ENCODE measurements at regions not wholly inside any gene's neighbourhood (a gene's known extent, or its start where the extent isn't known, plus 50 kb on each side); places are given as distances from the start of the nearest gene placed in this dataset.

- no peak for DNase-seq (ENCODE audit: extremely low spot score, unreplicated experiment)
- TF ChIP-seq CTCF (conservative IDR thresholded peaks at IDR 0.05): no peak
- Mint-ChIP-seq H3K4me1 (ENCODE audit: unreplicated experiment) (peaks cover 7% of the 10 kb centered on the region), H3K27me3 (no peaks in the 10 kb centered on the region), H3K27ac (no peak overlapping the region), H3K4me3 (no peak overlapping the region), H3K9me3 (peaks cover 4% of the 10 kb centered on the region), H3K36me3 (no peaks in the 10 kb centered on the region)
These were observed 158.9 kb upstream of the LPP start for GRCh38 chr3:187995043-187995400.

GRCh38 chr3:187995667-187996066 lies 158.3 kb upstream of the LPP start:
- Mint-ChIP-seq H3K36me3 (no peaks in the 10 kb centered on the region), H3K9me3 (peaks cover 4% of the 10 kb centered on the region), H3K4me1 (ENCODE audit: unreplicated experiment) (peaks cover 4% of the 10 kb centered on the region), H3K27me3 (no peaks in the 10 kb centered on the region), H3K4me3 (no peak overlapping the region), H3K27ac (no peak overlapping the region)
- TF ChIP-seq CTCF (conservative IDR thresholded peaks at IDR 0.05): no peak
- DNase-seq (ENCODE audit: extremely low spot score, unreplicated experiment): no peak

DNA sequence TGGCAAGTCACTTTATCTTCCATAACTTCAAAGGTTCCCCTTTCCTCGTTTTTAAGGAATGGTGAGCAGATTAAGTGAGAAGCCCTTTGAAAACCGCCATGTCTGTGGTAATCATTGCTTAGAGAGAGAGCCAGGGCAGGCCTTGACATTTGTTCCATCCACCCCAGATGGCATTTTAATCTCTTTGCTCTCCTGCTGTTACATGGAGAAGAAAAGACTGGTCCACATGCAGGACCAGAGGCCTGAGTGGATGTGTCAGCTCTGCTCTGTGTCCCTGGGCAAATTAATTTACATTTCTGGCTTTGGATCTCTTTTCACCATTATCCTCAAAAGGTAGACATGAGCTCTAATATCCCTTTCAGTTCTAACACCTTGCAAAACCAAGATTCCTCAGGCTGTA lies 157.3 kb upstream of the LPP start:
- no peaks in the 10 kb centered on the region for H3K27me3 Mint-ChIP-seq
- no peak overlapping the region for H3K27ac Mint-ChIP-seq
- H3K4me3 Mint-ChIP-seq: no peak overlapping the region
- H3K36me3 Mint-ChIP-seq: no peaks in the 10 kb centered on the region
- no peak for TF ChIP-seq CTCF (conservative IDR thresholded peaks at IDR 0.05)
- peaks cover 4% of the 10 kb centered on the region for H3K9me3 Mint-ChIP-seq
- DNase-seq (ENCODE audit: extremely low spot score, unreplicated experiment): no peak
- peaks cover 10% of the 10 kb centered on the region for H3K4me1 Mint-ChIP-seq (ENCODE audit: unreplicated experiment)

DNA sequence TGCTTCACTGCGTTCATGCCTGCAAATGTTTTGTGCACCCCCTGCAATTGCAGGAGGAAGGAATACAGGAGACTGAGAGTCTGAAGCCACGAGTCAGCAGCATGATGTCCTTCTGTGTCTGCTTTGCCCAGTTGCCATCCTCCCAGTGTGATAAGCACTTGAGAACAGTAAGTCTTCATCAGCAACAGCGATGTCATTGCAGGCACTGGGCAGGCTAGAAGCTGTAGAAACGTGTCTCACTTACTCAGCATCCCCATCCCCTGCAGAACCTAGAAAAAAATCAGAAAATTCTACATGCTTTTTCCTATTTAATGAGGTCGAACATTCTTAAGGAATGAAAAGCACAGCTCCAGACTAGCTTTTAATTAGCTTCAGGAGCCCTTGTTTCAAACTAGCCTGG lies 156.5 kb upstream of the LPP start:
- Mint-ChIP-seq H3K4me3 (no peak overlapping the region), H3K4me1 (ENCODE audit: unreplicated experiment) (peaks cover 10% of the 10 kb centered on the region), H3K9me3 (peaks cover 2% of the 10 kb centered on the region), H3K27me3 (peaks cover 3% of the 10 kb centered on the region), H3K27ac (no peak overlapping the region), H3K36me3 (peaks cover 3% of the 10 kb centered on the region)
- no peak for DNase-seq (ENCODE audit: extremely low spot score, unreplicated experiment)
- no peak for TF ChIP-seq CTCF (conservative IDR thresholded peaks at IDR 0.05)

DNA sequence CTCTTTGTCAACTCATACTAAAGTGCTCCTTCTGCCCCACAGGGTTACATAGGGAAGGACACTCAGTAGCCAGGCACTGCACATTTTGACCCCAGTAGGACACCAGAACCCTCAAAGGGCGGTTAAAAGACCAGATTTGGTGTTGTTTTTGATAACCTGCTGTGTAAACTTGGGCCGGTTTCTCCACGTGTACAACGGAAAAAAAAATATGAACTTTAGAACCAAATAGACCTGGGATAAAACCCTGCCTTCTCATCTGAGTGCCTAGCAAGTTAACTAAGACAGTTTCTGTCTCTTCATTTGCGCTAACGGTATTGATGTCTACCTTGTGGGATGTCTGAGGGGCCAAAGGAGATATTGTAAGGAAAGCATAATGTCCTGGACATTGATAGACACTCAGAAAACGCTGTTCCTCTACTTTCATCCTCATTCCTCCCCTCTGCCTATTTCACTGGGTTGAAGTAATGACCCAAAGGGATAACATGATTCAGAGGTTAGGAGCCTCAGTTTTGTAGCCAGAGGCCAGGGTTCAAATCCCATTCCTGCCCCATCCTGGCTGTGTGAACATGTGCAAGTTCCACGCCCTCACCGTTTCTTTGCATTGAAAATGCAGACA lies 155.9 kb upstream of the LPP start:
- TF ChIP-seq CTCF (conservative IDR thresholded peaks at IDR 0.05): no peak
- peaks cover 12% of the 10 kb centered on the region for H3K4me1 Mint-ChIP-seq (ENCODE audit: unreplicated experiment)
- no peak overlapping the region for H3K4me3 Mint-ChIP-seq
- H3K27ac Mint-ChIP-seq: no peak overlapping the region
- no peaks in the 10 kb centered on the region for H3K9me3 Mint-ChIP-seq
- DNase-seq (ENCODE audit: extremely low spot score, unreplicated experiment): no peak
- H3K27me3 Mint-ChIP-seq: peaks cover 3% of the 10 kb centered on the region
- H3K36me3 Mint-ChIP-seq: peaks cover 3% of the 10 kb centered on the region

DNA sequence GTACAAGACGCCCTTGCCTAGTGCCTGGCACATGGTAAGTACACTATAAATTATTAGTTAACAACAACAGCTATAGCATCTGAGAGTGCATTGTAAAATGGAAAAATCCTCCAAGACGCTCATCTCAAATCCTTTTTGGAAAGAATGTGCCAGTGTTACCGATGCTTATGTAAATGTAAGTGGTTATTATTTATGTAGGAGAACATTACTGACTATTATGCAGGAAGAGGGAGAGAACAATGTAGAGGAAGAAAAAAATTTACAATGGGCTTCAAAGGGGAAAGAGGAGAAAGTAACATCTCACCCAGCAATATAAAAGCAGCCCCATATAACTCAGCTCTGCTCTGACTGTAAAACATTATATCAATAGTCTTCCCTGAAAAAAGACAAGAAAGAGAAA lies 155.3 kb upstream of the LPP start:
- DNase-seq (ENCODE audit: extremely low spot score, unreplicated experiment): no peak
- H3K36me3 Mint-ChIP-seq: peaks cover 3% of the 10 kb centered on the region
- no peaks in the 10 kb centered on the region for H3K9me3 Mint-ChIP-seq
- no peak for TF ChIP-seq CTCF (conservative IDR thresholded peaks at IDR 0.05)
- H3K4me1 Mint-ChIP-seq (ENCODE audit: unreplicated experiment): peaks cover 17% of the 10 kb centered on the region
- no peak overlapping the region for H3K27ac Mint-ChIP-seq
- H3K27me3 Mint-ChIP-seq: peaks cover 3% of the 10 kb centered on the region
- no peak overlapping the region for H3K4me3 Mint-ChIP-seq
